HG02571 (cell line): ENCODE measurements at regions not wholly inside any gene's neighbourhood (a gene's known extent, or its start where the extent isn't known, plus 50 kb on each side); places are given as distances from the start of the nearest gene placed in this dataset.

ENCODE experiments used
- ATAC-seq: cut with Tn5 transposase; IDR thresholded peaks from one replicate; pipeline ENCODE4 v1.9.1; 2021; ENCODE audit warnings: mild to moderate bottlenecking, moderate library complexity; ENCODE audit not compliant: unreplicated experiment

- ATAC-seq: no peak
Observed at GRCh38 chr3:187950671-187951070, 203.3 kb upstream of the LPP start.

GRCh38 chr3:187951452-187952190 lies 202.3 kb upstream of the LPP start:
- no peak for ATAC-seq

GRCh38 chr3:187952849-187953248 lies 201.1 kb upstream of the LPP start:
- no peak for ATAC-seq

GRCh38 chr3:187954516-187954872 lies 199.5 kb upstream of the LPP start:
- no peak for ATAC-seq

- no peak for ATAC-seq
Observed at GRCh38 chr3:187954873-187955586, 198.9 kb upstream of the LPP start.

GRCh38 chr3:187955587-187955952 lies 198.4 kb upstream of the LPP start:
- ATAC-seq: no peak

GRCh38 chr3:187957165-187957581 lies 196.8 kb upstream of the LPP start:
- ATAC-seq: no peak

- no peak for ATAC-seq
Observed at GRCh38 chr3:187957582-187957981, 196.4 kb upstream of the LPP start.

GRCh38 chr3:187958432-187959003 lies 195.4 kb upstream of the LPP start:
- no peak for ATAC-seq

- ATAC-seq: no peak
Observed at GRCh38 chr3:187960820-187961219, 193.1 kb upstream of the LPP start.

- no peak for ATAC-seq
Observed at GRCh38 chr3:187961366-187961765, 192.6 kb upstream of the LPP start.

- ATAC-seq: no peak
Observed at GRCh38 chr3:187963003-187963676, 190.8 kb upstream of the LPP start.

GRCh38 chr3:187963677-187964385 lies 190.1 kb upstream of the LPP start:
- ATAC-seq: no peak

- ATAC-seq: no peak
Observed at GRCh38 chr3:187964760-187965159, 189.2 kb upstream of the LPP start.

- ATAC-seq: no peak
Observed at GRCh38 chr3:187966096-187966495, 187.9 kb upstream of the LPP start.

- no peak for ATAC-seq
Observed at GRCh38 chr3:187966636-187967406, 187.1 kb upstream of the LPP start.

GRCh38 chr3:187967993-187968392 lies 186.0 kb upstream of the LPP start:
- ATAC-seq: no peak

GRCh38 chr3:187968883-187969580 lies 184.9 kb upstream of the LPP start:
- ATAC-seq: no peak

GRCh38 chr3:187969581-187969950 lies 184.4 kb upstream of the LPP start:
- no peak for ATAC-seq

GRCh38 chr3:187970106-187970505 lies 183.9 kb upstream of the LPP start:
- no peak for ATAC-seq
